GM12864 (cell line): ENCODE measurements at regions not wholly inside any gene's neighbourhood (a gene's known extent, or its start where the extent isn't known, plus 50 kb on each side); places are given as distances from the start of the nearest gene placed in this dataset.

ENCODE experiments used
- DNase-seq: peaks from one replicate; pipeline ENCODE4 v3.0.0-alpha.2; 2011; ENCODE audit warnings: low read depth
- H3K4me3 ChIP-seq: 2 replicates; pipeline ENCODE4 v1.5.1; 2011; ENCODE audit warnings: mild to moderate bottlenecking, low read depth, low read length, control low read depth
- CTCF ChIP-seq: IDR thresholded peaks from 2 replicates; pipeline ENCODE4 v1.5.1; 2011; ENCODE audit warnings: low read depth, mild to moderate bottlenecking, moderate library complexity, low read length, control low read depth, inconsistent platforms; ENCODE audit errors: missing control alignments

GRCh38 chr1:219993554-219994433 lies 52.5 kb downstream of the EPRS1 start:
- DNase-seq = no peak
- no peak overlapping the region for H3K4me3 ChIP-seq
- TF ChIP-seq CTCF = no peak

- TF ChIP-seq CTCF = no peak
- no peak for DNase-seq
- H3K4me3 ChIP-seq = no peak overlapping the region
Observed at GRCh38 chr1:219991919-219992318, 54.4 kb downstream of the EPRS1 start.

- DNase-seq = no peak
- H3K4me3 ChIP-seq = no peak overlapping the region
- TF ChIP-seq CTCF = no peak
Observed at GRCh38 chr1:219991511-219991810, 54.8 kb downstream of the EPRS1 start.

GRCh38 chr1:219990782-219991510 lies 55.4 kb downstream of the EPRS1 start:
- DNase-seq = no peak

GRCh38 chr1:219989766-219990165 lies 56.5 kb downstream of the EPRS1 start:
- TF ChIP-seq CTCF = no peak
- no peak overlapping the region for H3K4me3 ChIP-seq
- DNase-seq = no peak

More at GRCh38 chr1:219990782-219991510, 55.4 kb downstream of the EPRS1 start:
- TF ChIP-seq CTCF = peak; percentile 39
- no peak overlapping the region for H3K4me3 ChIP-seq

- TF ChIP-seq CTCF = no peak
- no peak for DNase-seq
- H3K4me3 ChIP-seq = no peak overlapping the region
Observed at GRCh38 chr1:219988818-219989217, 57.5 kb downstream of the EPRS1 start.
